Keratinocyte (primary cell): ENCODE measurements at regions not wholly inside any gene's neighbourhood (a gene's known extent, or its start where the extent isn't known, plus 50 kb on each side); places are given as distances from the start of the nearest gene placed in this dataset.
"Not testable (repeated sequence)": the region's sequence is repeated elsewhere in the genome, so short reads cannot be mapped to it uniquely, and the experiment has no call there.

Experiments
- DNase-seq: peaks from one replicate; pipeline ENCODE4 v3.0.0-alpha.2; 2011; ENCODE audit warnings: low read depth, missing footprints, low spot score
- FAIRE-seq: peaks from 2 replicates; lab custom pipeline; 2011; peaks lifted over from hg19 to GRCh38; lab: Jason Lieb, UNC
- H2AFZ ChIP-seq: 2 replicates; pipeline ENCODE4 v1.6.0; 2012; ENCODE audit warnings: low read length, control low read depth, inconsistent platforms; ENCODE audit not compliant: control insufficient read depth
- H3K27ac ChIP-seq: 2 replicates; pipeline ENCODE4 v1.5.1; 2011; ENCODE audit warnings: low read length; ENCODE audit not compliant: control insufficient read depth, insufficient read depth
- H3K27me3 ChIP-seq: 3 replicates; pipeline ENCODE4 v1.6.0; 2011; ENCODE audit warnings: low read length; ENCODE audit not compliant: control insufficient read depth, insufficient read depth; ENCODE audit errors: extremely low read depth
- H3K36me3 ChIP-seq, 2 experiments: 2 replicates in 1 of 2; 3 replicates in 1 of 2; pipeline ENCODE4 v1.5.1; 2011; ENCODE audit warnings: low read length in 2 of 2, mild to moderate bottlenecking in 1 of 2; ENCODE audit not compliant: control insufficient read depth in 2 of 2, insufficient read depth in 2 of 2; ENCODE audit errors: extremely low read depth in 1 of 2
- H3K4me1 ChIP-seq: 3 replicates; pipeline ENCODE4 v1.5.1; 2011; ENCODE audit warnings: low read length; ENCODE audit not compliant: control insufficient read depth, insufficient read depth; ENCODE audit errors: extremely low read depth
- H3K4me2 ChIP-seq: 3 replicates; pipeline ENCODE4 v1.6.0; 2011; ENCODE audit warnings: low read depth, low read length; ENCODE audit not compliant: control insufficient read depth, insufficient read depth; ENCODE audit errors: extremely low read depth
- H3K4me3 ChIP-seq, 3 experiments: fragments of 200-600 bp in 1 of 3; sonication (generic) in 1 of 3; 2 replicates in 2 of 3; 3 replicates in 1 of 3; pipeline ENCODE4 v1.5.1; 2011 to 2016; ENCODE audit warnings: low read length in 3 of 3, mild to moderate bottlenecking in 3 of 3, control low read depth in 2 of 3, inconsistent platforms in 1 of 3, low read depth in 1 of 3, mixed read lengths in 1 of 3, mixed run types in 1 of 3, moderate library complexity in 1 of 3; ENCODE audit not compliant: control insufficient read depth in 2 of 3, insufficient read depth in 2 of 3; ENCODE audit errors: extremely low read depth in 1 of 3
- H3K79me2 ChIP-seq: 2 replicates; pipeline ENCODE4 v1.6.0; 2012; ENCODE audit warnings: low read length; ENCODE audit not compliant: control insufficient read depth, insufficient read depth
- H3K9ac ChIP-seq: 3 replicates; pipeline ENCODE4 v1.6.0; 2011; ENCODE audit warnings: low read length; ENCODE audit not compliant: control insufficient read depth, insufficient read depth; ENCODE audit errors: extremely low read depth
- H3K9me1 ChIP-seq: 3 replicates; pipeline ENCODE4 v1.6.0; 2011; ENCODE audit warnings: low read length; ENCODE audit not compliant: control insufficient read depth, insufficient read depth; ENCODE audit errors: extremely low read depth
- H3K9me3 ChIP-seq: 2 replicates; pipeline ENCODE4 v1.5.1; 2012; ENCODE audit warnings: low read depth, low read length; ENCODE audit not compliant: control insufficient read depth
- H4K20me1 ChIP-seq: 3 replicates; pipeline ENCODE4 v1.6.0; 2011; ENCODE audit warnings: low read length; ENCODE audit not compliant: control insufficient read depth, insufficient read depth; ENCODE audit errors: extremely low read depth
- EZH2 ChIP-seq: IDR thresholded peaks from one replicate; pipeline ENCODE4 v1.6.1; 2012; ENCODE audit warnings: inconsistent platforms, mild to moderate bottlenecking, low read length, moderate library complexity
- dilution Hi-C: fragments of 300-500 bp; cut with MboI; formaldehyde crosslinking; loops from one replicate; pipeline ENCODE4 v1.7.0; 2020; ENCODE audit warnings: low sequenced_read_pairs; ENCODE audit not compliant: extremely low pct_ligation_motif_present
- TF ChIP-seq, protein P1 (sequence below), 3 experiments: IDR thresholded peaks in 1 of 3; conservative IDR thresholded peaks in 1 of 3; optimal IDR thresholded peaks in 1 of 3; 2 replicates in 2 of 3; 3 replicates in 1 of 3; pipeline versions ENCODE3 to v1.5.1; 2011; ENCODE audit warnings: low read length in 3 of 3, mild to moderate bottlenecking in 3 of 3, moderate library complexity in 2 of 3, control low read depth in 1 of 3, inconsistent platforms in 1 of 3; ENCODE audit not compliant: insufficient read depth in 2 of 3; ENCODE audit errors: extremely low read depth in 1 of 3

DNA sequence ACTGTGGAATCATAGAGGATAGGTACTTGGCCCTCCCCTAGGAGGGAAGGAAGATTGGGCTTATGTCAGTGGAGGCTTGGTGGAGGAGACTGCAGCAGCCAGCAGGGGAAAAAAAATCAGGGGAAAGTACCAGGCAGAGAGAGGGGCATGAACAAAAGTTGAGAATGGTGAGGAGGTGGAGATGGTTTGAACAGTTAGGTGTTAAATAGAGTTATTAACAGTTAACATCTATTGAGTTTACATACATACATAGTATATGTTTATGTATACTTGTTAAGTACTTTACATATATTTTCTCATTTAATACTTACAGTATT lies 136.5 kb upstream of the HNRNPU start:
- no peak overlapping the region for H3K9ac ChIP-seq
- H3K27ac ChIP-seq: no peak overlapping the region
- no peaks in the 10 kb centered on the region for H3K27me3 ChIP-seq
- FAIRE-seq: no peak
- no peak overlapping the region for H3K4me2 ChIP-seq
- H4K20me1 ChIP-seq: no peaks in the 10 kb centered on the region
- H3K36me3 ChIP-seq: no peaks in the 10 kb centered on the region
- dilution Hi-C loops: no loop called here
- no peak for DNase-seq
- H3K4me1 ChIP-seq: no peaks in the 10 kb centered on the region
- no peak overlapping the region for H3K4me3 ChIP-seq
- TF ChIP-seq, protein P1, sequence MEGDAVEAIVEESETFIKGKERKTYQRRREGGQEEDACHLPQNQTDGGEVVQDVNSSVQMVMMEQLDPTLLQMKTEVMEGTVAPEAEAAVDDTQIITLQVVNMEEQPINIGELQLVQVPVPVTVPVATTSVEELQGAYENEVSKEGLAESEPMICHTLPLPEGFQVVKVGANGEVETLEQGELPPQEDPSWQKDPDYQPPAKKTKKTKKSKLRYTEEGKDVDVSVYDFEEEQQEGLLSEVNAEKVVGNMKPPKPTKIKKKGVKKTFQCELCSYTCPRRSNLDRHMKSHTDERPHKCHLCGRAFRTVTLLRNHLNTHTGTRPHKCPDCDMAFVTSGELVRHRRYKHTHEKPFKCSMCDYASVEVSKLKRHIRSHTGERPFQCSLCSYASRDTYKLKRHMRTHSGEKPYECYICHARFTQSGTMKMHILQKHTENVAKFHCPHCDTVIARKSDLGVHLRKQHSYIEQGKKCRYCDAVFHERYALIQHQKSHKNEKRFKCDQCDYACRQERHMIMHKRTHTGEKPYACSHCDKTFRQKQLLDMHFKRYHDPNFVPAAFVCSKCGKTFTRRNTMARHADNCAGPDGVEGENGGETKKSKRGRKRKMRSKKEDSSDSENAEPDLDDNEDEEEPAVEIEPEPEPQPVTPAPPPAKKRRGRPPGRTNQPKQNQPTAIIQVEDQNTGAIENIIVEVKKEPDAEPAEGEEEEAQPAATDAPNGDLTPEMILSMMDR (optimal IDR thresholded peaks at IDR 0.05 in 1 of 3, IDR thresholded peaks at IDR 0.05 in 1 of 3, conservative IDR thresholded peaks at IDR 0.05 in 1 of 3; ENCODE audit: extremely low read depth in 1 of 3, insufficient read depth in 2 of 3, low read length in 3 of 3): no peak
- no peaks in the 10 kb centered on the region for H3K79me2 ChIP-seq
- no peaks in the 10 kb centered on the region for H3K9me1 ChIP-seq
- H3K9me3 ChIP-seq: no peaks in the 10 kb centered on the region
- H2AFZ ChIP-seq: no peak overlapping the region

DNA sequence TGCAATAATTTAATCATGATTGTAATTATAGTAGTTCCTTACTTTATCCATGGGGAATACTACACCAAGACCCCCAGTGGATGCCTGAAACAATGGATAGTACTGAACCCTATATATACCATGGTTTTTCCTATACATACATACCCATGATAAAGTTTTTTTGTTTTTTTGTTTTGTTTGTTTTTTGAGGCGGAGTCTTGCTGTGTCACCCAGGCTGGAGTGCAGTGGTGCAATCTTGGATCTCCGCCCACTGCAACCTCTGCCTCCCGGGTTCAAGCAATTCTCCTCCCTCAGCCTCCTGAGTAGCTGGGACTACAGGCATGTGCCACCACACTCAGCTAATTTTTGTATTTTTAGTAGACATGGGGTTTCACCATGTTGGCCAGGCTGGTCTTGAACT lies 135.3 kb upstream of the HNRNPU start:
- H3K9me3 ChIP-seq, H3K36me3 ChIP-seq, H3K9me1 ChIP-seq, H3K27me3 ChIP-seq, H3K79me2 ChIP-seq, H3K27ac ChIP-seq, dilution Hi-C loops, H3K9ac ChIP-seq, H3K4me2 ChIP-seq, DNase-seq, FAIRE-seq, H2AFZ ChIP-seq, H3K4me3 ChIP-seq, H4K20me1 ChIP-seq, H3K4me1 ChIP-seq: not testable (repeated sequence)

DNA sequence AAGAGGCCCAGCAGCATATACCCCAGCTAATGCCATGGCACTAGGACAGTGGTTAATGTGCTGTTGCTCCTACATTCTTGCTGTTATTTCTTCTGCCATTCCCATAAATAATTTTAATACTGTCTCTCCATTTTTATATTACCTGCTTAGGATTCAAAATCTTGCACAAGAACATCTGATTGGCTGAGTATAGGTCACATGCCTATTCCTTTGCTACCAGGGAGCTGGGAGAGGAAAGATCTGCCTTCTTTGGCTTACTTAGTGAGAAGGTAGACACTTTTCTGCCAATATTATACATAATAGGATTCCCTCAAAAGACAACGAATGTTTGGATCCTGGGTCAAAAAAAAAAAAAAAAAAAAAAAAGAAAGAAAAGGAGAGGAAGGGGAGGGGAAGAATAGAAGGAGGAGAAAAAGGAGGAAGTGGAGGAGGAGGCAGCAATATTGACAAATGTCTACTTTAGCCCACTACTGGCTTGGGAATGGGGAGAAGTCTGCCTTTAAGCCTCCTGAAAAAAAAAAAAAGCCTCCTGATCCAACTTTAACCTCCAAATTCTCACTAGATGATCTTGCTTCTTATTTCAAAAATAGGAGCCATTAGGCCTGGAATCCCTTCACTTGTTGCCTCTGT lies 134.5 kb upstream of the HNRNPU start:
- no peak for TF ChIP-seq EZH2
- TF ChIP-seq, protein P1 (optimal IDR thresholded peaks at IDR 0.05 in 1 of 3, IDR thresholded peaks at IDR 0.05 in 1 of 3, conservative IDR thresholded peaks at IDR 0.05 in 1 of 3; ENCODE audit: extremely low read depth in 1 of 3, insufficient read depth in 2 of 3, low read length in 3 of 3): no peak
- Histone ChIP-seq H3K4me2 (no peak overlapping the region), H4K20me1 (no peaks in the 10 kb centered on the region), H3K36me3 (no peaks in the 10 kb centered on the region), H3K9me1 (no peaks in the 10 kb centered on the region), H3K9ac (no peak overlapping the region), H3K4me3 (no peak overlapping the region), H3K27me3 (no peaks in the 10 kb centered on the region), H3K79me2 (no peaks in the 10 kb centered on the region), H3K4me1 (no peaks in the 10 kb centered on the region), H3K9me3 (no peaks in the 10 kb centered on the region), H3K27ac (no peak overlapping the region), H2AFZ (no peak overlapping the region)
- DNase-seq (no peak), FAIRE-seq (no peak)
- dilution Hi-C loops: no loop called here
